GM21723 (cell line): ENCODE measurements at regions not wholly inside any gene's neighbourhood (a gene's known extent, or its start where the extent isn't known, plus 50 kb on each side); places are given as distances from the start of the nearest gene placed in this dataset.
"Not testable (repeated sequence)": the region's sequence is repeated elsewhere in the genome, so short reads cannot be mapped to it uniquely, and the experiment has no call there.

ENCODE experiments used
- ATAC-seq: cut with Tn5 transposase; IDR thresholded peaks from one replicate; pipeline ENCODE4 v1.9.1; 2021; ENCODE audit warnings: mild to moderate bottlenecking, moderate library complexity; ENCODE audit not compliant: unreplicated experiment

DNA sequence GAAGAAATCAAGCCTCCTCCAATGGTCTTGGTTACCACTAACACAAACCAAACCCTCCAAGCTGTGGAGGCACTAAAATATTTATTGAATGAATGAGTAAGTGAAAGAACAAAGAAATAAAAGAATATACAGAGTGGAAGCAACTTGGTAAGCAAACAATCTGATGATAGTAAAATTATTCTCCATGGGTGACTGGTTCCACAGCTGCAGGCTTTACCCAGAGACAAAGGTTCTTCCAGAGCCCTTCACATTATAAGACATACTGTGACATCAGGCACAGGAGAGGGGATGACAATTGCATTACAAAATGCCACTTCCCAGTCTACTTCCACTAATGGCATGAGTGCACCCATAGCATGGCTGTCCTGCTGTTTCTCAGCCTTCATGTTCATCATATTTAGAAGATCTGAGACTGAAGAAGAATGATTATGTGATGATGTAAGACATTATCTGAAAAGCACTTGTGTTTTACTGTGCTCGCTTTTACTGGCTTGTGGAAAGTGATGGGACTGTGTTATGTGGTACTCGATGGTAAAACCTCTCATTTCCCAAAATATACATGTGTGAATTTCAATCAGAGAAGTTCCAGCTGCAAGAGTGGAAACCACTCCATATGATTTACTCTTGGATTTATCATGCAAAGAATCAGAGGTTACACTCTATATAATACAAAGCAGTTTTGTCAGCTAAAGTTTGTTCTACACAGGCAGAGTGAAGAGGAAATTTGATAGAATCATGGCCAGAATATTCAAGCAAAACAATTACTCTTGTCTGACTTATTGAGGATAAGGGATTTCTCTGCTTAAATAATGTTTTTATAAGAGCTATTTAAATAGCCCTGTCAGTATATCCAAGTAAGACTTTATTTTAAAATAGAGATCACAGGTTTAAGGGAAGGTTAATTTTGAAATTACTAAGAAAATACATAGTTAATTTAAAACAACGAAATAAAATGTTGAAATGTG lies 220.2 kb upstream of the NBEA start:
- no peak for ATAC-seq

DNA sequence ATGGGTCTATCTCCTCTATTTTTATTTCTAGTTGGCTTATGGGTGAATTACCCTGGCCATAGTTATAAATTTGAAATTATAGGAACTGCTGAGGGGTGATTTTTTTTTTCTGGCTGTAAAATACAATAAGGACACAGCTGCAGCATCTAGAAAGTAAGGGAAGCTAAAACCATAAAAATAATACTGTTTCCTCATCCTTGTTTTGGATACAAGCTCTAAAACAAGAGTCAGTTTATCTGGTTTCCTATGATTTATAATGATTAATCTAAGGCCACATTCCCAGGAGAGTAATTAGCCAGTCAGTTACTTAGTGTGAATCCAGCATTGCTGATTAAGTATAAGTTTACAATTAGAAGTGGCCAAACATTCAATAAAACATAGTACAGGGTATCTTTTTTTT lies 219.1 kb upstream of the NBEA start:
- ATAC-seq = no peak

DNA sequence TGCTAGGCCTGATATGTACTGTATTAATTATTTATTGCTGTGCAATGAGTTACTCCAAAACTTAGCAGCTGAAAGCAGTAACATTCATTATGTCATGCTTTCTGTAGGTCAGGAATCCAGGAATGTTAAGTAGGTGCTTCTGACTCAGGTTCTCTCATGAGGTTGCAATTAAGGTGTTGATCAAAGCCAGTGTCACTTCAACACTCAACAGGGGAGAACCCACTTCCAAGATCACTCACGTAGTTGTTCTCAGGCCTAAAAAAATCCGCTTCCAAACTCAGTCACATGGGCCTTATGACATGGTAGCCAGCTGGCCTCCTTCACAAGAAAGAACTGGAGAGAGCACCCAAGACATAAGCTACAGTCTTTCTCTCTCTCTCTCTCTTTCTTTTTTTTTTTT lies 211.1 kb upstream of the NBEA start:
- ATAC-seq = no peak

- no peak for ATAC-seq
Observed at GRCh38 chr13:34731486-34731885, 210.6 kb upstream of the NBEA start.

DNA sequence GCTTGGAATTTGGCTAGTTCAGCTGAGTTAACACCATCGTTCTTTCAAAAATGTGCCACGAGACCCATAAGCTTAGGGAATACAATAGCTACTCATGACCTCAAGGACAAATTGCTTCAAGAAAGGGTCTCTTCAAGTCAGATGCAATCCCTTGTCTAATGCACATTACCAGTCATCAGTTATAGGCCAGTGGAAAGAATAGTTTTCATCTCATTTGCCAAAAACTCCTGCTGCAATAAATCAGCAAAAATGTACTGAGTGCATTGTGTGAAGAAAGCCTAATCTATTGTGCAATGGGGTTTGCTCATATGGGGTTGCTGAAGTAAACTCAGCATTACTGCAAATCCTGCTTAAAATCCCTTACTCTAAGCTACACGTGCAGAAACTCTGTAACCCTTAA lies 208.3 kb upstream of the NBEA start:
- ATAC-seq = no peak

GRCh38 chr13:34734932-34735331 lies 207.1 kb upstream of the NBEA start:
- ATAC-seq = no peak

- ATAC-seq = no peak
Observed at GRCh38 chr13:34738254-34738992, 203.6 kb upstream of the NBEA start.

DNA sequence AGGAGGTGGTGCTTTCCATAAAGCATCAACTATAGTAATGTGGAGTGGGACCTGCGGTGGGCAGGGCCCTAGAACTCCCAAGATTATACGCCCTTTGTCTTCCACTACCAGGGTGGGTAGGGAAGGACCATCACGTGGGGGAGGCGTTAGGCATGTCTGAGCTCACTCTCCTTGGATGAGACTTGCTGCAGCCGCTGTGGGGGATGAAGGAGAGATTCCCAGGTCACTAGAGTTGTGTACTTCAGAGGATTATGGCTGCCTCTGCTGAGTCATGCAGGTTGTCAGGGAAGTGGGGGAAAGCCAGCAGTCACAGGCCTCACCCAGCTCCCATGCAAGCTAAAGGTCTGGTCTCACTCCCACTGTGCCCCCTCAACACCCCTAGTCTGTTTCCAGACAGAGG lies 195.0 kb upstream of the NBEA start:
- ATAC-seq = not testable (repeated sequence)

- ATAC-seq = no peak
Observed at GRCh38 chr13:34747507-34747906, 194.6 kb upstream of the NBEA start.

DNA sequence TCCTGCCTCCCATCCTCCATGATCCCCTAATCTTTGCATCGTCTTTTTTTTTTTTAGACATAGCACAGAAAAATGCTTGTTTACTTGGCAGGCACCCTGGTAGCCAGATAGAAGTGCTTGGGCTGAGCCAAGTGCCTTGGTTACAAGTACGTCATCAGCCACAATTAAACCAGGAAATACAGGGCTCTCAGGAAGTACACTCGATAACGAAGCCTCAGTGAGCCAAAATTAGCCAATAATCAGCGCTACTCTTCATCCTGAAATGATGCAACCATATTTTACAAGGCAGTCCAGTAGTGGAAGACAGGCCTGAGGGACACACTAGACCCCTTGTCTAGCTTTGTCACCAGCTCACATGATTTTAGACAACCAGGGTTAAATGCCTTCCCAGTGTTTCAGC lies 194.0 kb upstream of the NBEA start:
- no peak for ATAC-seq

GRCh38 chr13:34748596-34748995 lies 193.5 kb upstream of the NBEA start:
- ATAC-seq = no peak

DNA sequence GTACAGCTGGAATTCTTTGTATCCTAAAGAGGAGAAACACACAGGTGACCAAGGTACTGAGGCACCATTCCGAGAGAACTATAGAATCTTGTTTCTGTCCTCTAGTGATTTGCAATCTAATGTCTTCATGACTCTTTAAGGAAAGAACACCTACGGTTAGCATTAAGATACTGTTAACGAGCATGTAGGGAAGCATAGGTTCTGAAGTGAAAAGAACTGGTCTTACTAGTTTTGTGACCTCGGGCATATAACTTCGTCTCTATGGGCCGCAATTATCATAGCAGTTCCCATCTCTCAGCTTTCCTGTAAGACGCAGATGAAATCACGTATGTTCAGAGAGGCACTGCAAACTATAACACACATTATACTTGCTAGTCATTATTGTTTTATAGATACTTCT lies 193.0 kb upstream of the NBEA start:
- ATAC-seq = no peak

- ATAC-seq = no peak
Observed at GRCh38 chr13:34750078-34750931, 191.8 kb upstream of the NBEA start.

DNA sequence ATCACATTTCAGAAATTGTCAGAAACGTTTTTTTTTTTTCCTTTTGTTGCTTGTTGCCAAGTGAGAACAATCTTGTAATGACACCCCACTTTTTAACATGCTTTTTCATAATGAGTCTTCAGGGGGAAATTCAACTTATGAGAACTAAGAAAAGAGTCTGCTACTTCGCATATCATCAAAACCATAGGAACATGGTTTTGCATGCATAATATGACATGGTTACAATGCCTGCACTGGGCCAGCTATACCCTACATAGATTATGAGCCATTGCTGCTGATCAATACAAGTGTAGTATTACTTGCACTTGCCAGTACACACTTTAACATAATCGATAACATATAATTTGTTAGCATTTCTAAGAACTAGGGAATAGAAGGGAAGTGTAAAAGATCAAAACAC lies 191.0 kb upstream of the NBEA start:
- no peak for ATAC-seq

GRCh38 chr13:34751492-34751891 lies 190.6 kb upstream of the NBEA start:
- no peak for ATAC-seq

- ATAC-seq = no peak
Observed at GRCh38 chr13:34752283-34752960, 189.6 kb upstream of the NBEA start.

GRCh38 chr13:34756136-34756535 lies 185.9 kb upstream of the NBEA start:
- ATAC-seq = no peak

- ATAC-seq = no peak
Observed at GRCh38 chr13:34756572-34756971, 185.5 kb upstream of the NBEA start.

DNA sequence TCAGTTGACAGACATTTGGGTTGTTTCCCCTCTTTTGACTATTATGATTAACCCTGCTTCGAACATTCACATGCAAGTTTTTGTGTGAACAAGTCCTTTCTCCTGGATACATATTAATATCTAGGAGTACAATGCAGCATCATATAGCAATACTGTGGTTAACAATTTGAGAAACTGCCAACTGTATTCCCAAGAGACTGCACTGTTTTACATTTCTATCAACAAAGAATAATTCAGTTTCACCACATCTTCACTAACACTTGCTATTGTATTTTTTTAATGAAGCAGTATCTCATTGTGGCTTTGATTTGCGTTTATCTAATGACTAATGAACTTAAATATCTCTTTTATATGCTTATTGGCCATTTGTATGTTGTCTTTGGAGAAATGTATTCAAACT lies 184.6 kb upstream of the NBEA start:
- no peak for ATAC-seq

DNA sequence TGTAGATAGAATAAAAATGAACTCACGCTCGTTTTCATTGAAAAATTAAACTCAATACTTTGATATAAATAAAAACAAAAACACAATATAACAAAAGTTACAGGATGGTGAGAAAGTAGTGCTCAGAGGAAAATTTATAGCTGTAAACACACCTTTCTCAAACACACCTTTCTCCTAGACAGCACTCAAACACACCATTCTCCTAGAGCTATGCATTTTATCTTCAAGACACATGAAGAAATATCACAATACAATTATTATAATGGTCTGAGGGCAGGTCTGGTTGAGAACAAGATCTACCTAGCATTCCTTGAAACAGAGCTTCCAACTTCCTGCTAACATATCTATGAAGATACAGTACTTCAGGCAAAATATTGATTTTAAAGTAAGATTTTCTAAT lies 183.4 kb upstream of the NBEA start:
- no peak for ATAC-seq

GRCh38 chr13:34762312-34762711 lies 179.8 kb upstream of the NBEA start:
- no peak for ATAC-seq
